ENCODE measurements at regions not wholly inside any gene's neighbourhood (a gene's known extent, or its start where the extent isn't known, plus 50 kb on each side); places are given as distances from the start of the nearest gene placed in this dataset.

DNA sequence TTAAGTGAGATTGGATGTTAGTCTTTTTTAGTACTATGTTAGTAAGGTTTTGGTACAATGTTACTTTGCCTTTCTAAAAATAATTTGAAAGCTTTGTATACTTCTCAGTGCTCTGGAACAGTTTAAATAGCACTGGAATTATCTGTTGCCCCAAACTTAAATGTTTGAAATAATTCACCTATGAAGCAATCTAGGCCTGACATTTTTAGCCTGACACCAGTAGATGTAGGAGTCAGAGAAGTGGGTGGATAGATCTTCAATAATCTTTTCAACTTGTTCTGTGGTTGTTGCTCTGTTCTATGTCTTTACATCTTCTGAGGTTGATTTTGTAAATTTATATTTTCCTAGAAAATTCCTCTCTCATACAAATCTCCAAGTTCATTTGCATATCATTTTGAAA, 103.1 kb upstream of the ADGRF1 start:
- no TSS peak for BruUV-seq (replicated peaks)
- Mint-ChIP-seq H3K36me3 (ENCODE audit: insufficient read depth, unreplicated experiment) (peaks cover 6% of the 10 kb centered on the region), H3K4me3 (ENCODE audit: unreplicated experiment) (no peak overlapping the region), H3K9me3 (ENCODE audit: unreplicated experiment) (peaks cover 25% of the 10 kb centered on the region), H3K4me1 (ENCODE audit: low read depth, unreplicated experiment) (peaks cover 19% of the 10 kb centered on the region), H3K27me3 (ENCODE audit: insufficient read depth, unreplicated experiment) (no peaks in the 10 kb centered on the region), H3K27ac (ENCODE audit: unreplicated experiment) (no peak overlapping the region)
- ChIA-PET POLR2A (no interaction called here), CTCF (no interaction called here)
- Histone ChIP-seq H3K36me3 (ENCODE audit: control insufficient read depth, insufficient read depth, low read length) (no peaks in the 10 kb centered on the region), H3K4me1 (peaks cover 41% of the 10 kb centered on the region), H3K27me3 (replicated peaks; ENCODE audit: control insufficient read depth, insufficient read depth, low read length) (no peaks in the 10 kb centered on the region), H3K9me3 (peaks cover 6% of the 10 kb centered on the region; the same call in 1 of the 2 replicates), H3K4me3 (ENCODE audit: low read depth, low read length) (no peak overlapping the region)
- no peak for TF ChIP-seq CTCF (IDR thresholded peaks at IDR 0.05; ENCODE audit: insufficient read depth in 1 of 2, low read depth in 1 of 2, low read length in 1 of 2, severe bottlenecking in 1 of 2, unreplicated experiment in 1 of 2)
- intact Hi-C loops (cut with micrococcal nuclease; ENCODE audit: unreplicated experiment), result no loop called here
- no peak for DNase-seq

GRCh38 chr6:47144306-47144705, 102.2 kb upstream of the ADGRF1 start:
- no peaks in the 10 kb centered on the region for H3K27me3 Mint-ChIP-seq (ENCODE audit: insufficient read depth, unreplicated experiment)
- Histone ChIP-seq H3K4me3 (ENCODE audit: low read depth, low read length) (no peak overlapping the region), H3K9me3 (peaks cover 6% of the 10 kb centered on the region; the same call in 1 of the 2 replicates), H3K27me3 (replicated peaks; ENCODE audit: control insufficient read depth, insufficient read depth, low read length) (no peaks in the 10 kb centered on the region), H3K36me3 (ENCODE audit: control insufficient read depth, insufficient read depth, low read length) (no peaks in the 10 kb centered on the region), H3K4me1 (peaks cover 35% of the 10 kb centered on the region)
- DNase-seq, result no peak
- intact Hi-C loops (cut with micrococcal nuclease; ENCODE audit: unreplicated experiment), result no loop called here
- no peak overlapping the region for H3K4me3 Mint-ChIP-seq (ENCODE audit: unreplicated experiment)
- H3K27ac Mint-ChIP-seq (ENCODE audit: unreplicated experiment), result no peak overlapping the region
- no peak for TF ChIP-seq CTCF (IDR thresholded peaks at IDR 0.05; ENCODE audit: insufficient read depth in 1 of 2, low read depth in 1 of 2, low read length in 1 of 2, severe bottlenecking in 1 of 2, unreplicated experiment in 1 of 2)
- peaks cover 25% of the 10 kb centered on the region for H3K9me3 Mint-ChIP-seq (ENCODE audit: unreplicated experiment)
- peaks cover 6% of the 10 kb centered on the region for H3K36me3 Mint-ChIP-seq (ENCODE audit: insufficient read depth, unreplicated experiment)
- ChIA-PET CTCF (no interaction called here), POLR2A (no interaction called here)
- BruUV-seq (replicated peaks), result no TSS peak
- peaks cover 14% of the 10 kb centered on the region for H3K4me1 Mint-ChIP-seq (ENCODE audit: low read depth, unreplicated experiment)

DNA sequence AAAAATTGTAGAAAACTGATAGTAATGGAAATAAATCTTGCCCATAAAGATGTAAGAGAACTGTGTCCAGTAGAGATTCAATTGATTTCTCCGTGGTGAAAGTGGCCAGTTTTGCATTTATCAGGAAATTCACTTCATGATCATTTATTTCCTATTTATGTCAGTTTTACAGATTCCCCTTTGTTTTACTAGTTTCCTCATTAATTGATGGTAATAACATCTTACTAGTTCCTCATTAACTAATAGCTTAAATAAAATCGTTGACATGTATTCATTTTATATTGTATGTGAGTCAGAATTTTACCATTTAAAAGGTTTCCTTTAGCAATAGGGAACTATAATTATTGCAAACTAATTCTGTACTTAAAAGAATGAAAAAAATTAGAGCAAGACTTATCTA, 99.8 kb upstream of the ADGRF1 start:
- peaks cover 18% of the 10 kb centered on the region for H3K4me1 ChIP-seq
- H3K27me3 Mint-ChIP-seq (ENCODE audit: insufficient read depth, unreplicated experiment), result no peaks in the 10 kb centered on the region
- H3K36me3 ChIP-seq (ENCODE audit: control insufficient read depth, insufficient read depth, low read length), result no peaks in the 10 kb centered on the region
- CTCF ChIA-PET, result no interaction called here
- intact Hi-C loops (cut with micrococcal nuclease; ENCODE audit: unreplicated experiment), result no loop called here
- no peaks in the 10 kb centered on the region for H3K27me3 ChIP-seq (replicated peaks; ENCODE audit: control insufficient read depth, insufficient read depth, low read length)
- no TSS peak for BruUV-seq (replicated peaks)
- TF ChIP-seq CTCF (IDR thresholded peaks at IDR 0.05; ENCODE audit: insufficient read depth in 1 of 2, low read depth in 1 of 2, low read length in 1 of 2, severe bottlenecking in 1 of 2, unreplicated experiment in 1 of 2), result no peak
- H3K27ac Mint-ChIP-seq (ENCODE audit: unreplicated experiment), result no peak overlapping the region
- no peak overlapping the region for H3K4me3 ChIP-seq (ENCODE audit: low read depth, low read length)
- peaks cover 6% of the 10 kb centered on the region for H3K36me3 Mint-ChIP-seq (ENCODE audit: insufficient read depth, unreplicated experiment)
- peaks cover 7% of the 10 kb centered on the region for H3K4me1 Mint-ChIP-seq (ENCODE audit: low read depth, unreplicated experiment)
- H3K9me3 ChIP-seq, result peaks cover 6% of the 10 kb centered on the region; the same call in 1 of the 2 replicates
- no peak for DNase-seq
- POLR2A ChIA-PET, result no interaction called here
- no peak overlapping the region for H3K4me3 Mint-ChIP-seq (ENCODE audit: unreplicated experiment)
- H3K9me3 Mint-ChIP-seq (ENCODE audit: unreplicated experiment), result peaks cover 25% of the 10 kb centered on the region

All from Caco-2 (cell line).